Right lobe of liver (tissue), 6 donors: ENCODE measurements at regions not wholly inside any gene's neighbourhood (a gene's known extent, or its start where the extent isn't known, plus 50 kb on each side); places are given as distances from the start of the nearest gene placed in this dataset.

Experiments
- ATAC-seq, 4 donors: fragments of 200-7000 bp; cut with Tn5 transposase; one replicate each; pipeline ENCODE4 v1.9.1; 2020; ENCODE audit warnings: mild to moderate bottlenecking in 4 of 4, moderate library complexity in 4 of 4
- DNase-seq, 3 donors: peaks; one replicate each; pipeline ENCODE4 v3.0.0-alpha.2; 2020
- H3K27ac ChIP-seq, 3 donors: fragments of 200-600 bp; one replicate each; pipeline ENCODE4 v1.8.0; 2022
- H3K27me3 ChIP-seq, 2 donors: fragments of 200-600 bp; one replicate each; pipeline ENCODE4 v1.8.0; 2022
- H3K36me3 ChIP-seq, 4 donors: fragments of 200-600 bp; sonication (generic) in 1 of 4; one replicate each; pipeline versions ENCODE4 v1.5.1 to v1.8.0; 2017 to 2022; ENCODE audit warnings: control low read depth in 1 of 4
- H3K4me1 ChIP-seq, 4 donors: fragments of 200-600 bp; sonication (generic) in 1 of 4; one replicate each; pipeline versions ENCODE4 v1.5.1 to v1.8.0; 2017 to 2022; ENCODE audit warnings: control low read depth in 1 of 4
- H3K4me3 ChIP-seq, 3 donors: fragments of 200-600 bp; one replicate each; pipeline ENCODE4 v1.8.0; 2022
- H3K9me3 ChIP-seq, 4 donors: fragments of 200-600 bp; sonication (generic) in 1 of 4; one replicate each; pipeline versions ENCODE4 v1.5.1 to v1.8.0; 2017 to 2022; ENCODE audit warnings: control low read depth in 1 of 4
- CTCF ChIP-seq, 4 donors: fragments of 200-600 bp in 3 of 4; fragments of 450-650 bp in 1 of 4; IDR thresholded peaks; one replicate each; pipeline versions ENCODE4 v1.5.1 to v1.8.0; 2016 to 2022; ENCODE audit warnings: antibody characterized with exemption in 4 of 4, mild to moderate bottlenecking in 2 of 4
- POLR2A ChIP-seq: fragments of 450-650 bp; IDR thresholded peaks from one replicate; pipeline ENCODE4 v1.6.1; 2017; ENCODE audit warnings: antibody characterized with exemption, mild to moderate bottlenecking
- WGBS: methylation state at CpG from one replicate; pipeline ENCODE4 v1.1.6; 2018; ENCODE audit warnings: low coverage, low lambda C conversion rate; ENCODE audit not compliant: insufficient coverage; ENCODE audit errors: missing lambda C conversion rate; 5-methylcytosine and 5-hydroxymethylcytosine counted together
- intact Hi-C, 2 donors: fragments of 100-400 bp; cut with DNase I; formaldehyde crosslinking; loops; one replicate each; pipeline versions ENCODE4 v1.11.2 to v1.14.1; 2022
- donor health status: DM: no; HTN: yes; CAD: no.
- donor health status: DM: no; HTN: no; CAD: no.
- donor health status: DM: no; HTN: no; CAD: no.
- donor health status: DM: no; HTN: yes; CAD: no.
- donor health status: DM: no; HTN: yes; CAD: no.

GRCh38 chr16:52254746-52255145, 292.2 kb downstream of the TOX3 start:
- TF ChIP-seq CTCF (IDR thresholded peaks at IDR 0.05) (no peak), POLR2A (no peak)
- intact Hi-C loops, result no loop called here
- no peak overlapping the region for H3K27ac ChIP-seq

GRCh38 chr16:52252680-52253079, 294.3 kb downstream of the TOX3 start:
- Histone ChIP-seq H3K9me3 (no peaks in the 10 kb centered on the region), H3K36me3 (no peaks in the 10 kb centered on the region), H3K4me3 (no peak overlapping the region), H3K27me3 (no peaks in the 10 kb centered on the region), H3K4me1 (peaks cover 0 to 12% (median 0%) of the 10 kb centered on the region in 4 donors), H3K27ac (no peak overlapping the region)
- 90% methylated on average over 2 of the region's 2 CpGs for WGBS
- DNase-seq, result no peak
- ATAC-seq, result no peak
- TF ChIP-seq POLR2A, result no peak
- no peak for TF ChIP-seq CTCF (IDR thresholded peaks at IDR 0.05)
- intact Hi-C loops, result no loop called here

More at GRCh38 chr16:52254746-52255145, 292.2 kb downstream of the TOX3 start:
- H3K9me3 ChIP-seq, result no peaks in the 10 kb centered on the region
- 76% methylated on average over 3 of the region's 3 CpGs for WGBS
- DNase-seq, result no peak
- ATAC-seq, result no peak
- no peak overlapping the region for H3K4me3 ChIP-seq
- H3K27me3 ChIP-seq, result no peaks in the 10 kb centered on the region
- H3K36me3 ChIP-seq, result no peaks in the 10 kb centered on the region
- peaks cover 0 to 12% (median 0%) of the 10 kb centered on the region in 4 donors for H3K4me1 ChIP-seq

- DNase-seq (no peak), ATAC-seq (no peak)
- H3K27me3 ChIP-seq, result no peaks in the 10 kb centered on the region
- intact Hi-C loops, result no loop called here
- H3K9me3 ChIP-seq, result peaks cover 0 to 7% (median 0%) of the 10 kb centered on the region in 4 donors
- no peak overlapping the region for H3K27ac ChIP-seq
- no peak for TF ChIP-seq CTCF (IDR thresholded peaks at IDR 0.05)
- TF ChIP-seq POLR2A, result no peak
- H3K36me3 ChIP-seq, result no peaks in the 10 kb centered on the region
- WGBS, result 52% methylated on average over 4 of the region's 4 CpGs
- H3K4me3 ChIP-seq, result no peak overlapping the region
- H3K4me1 ChIP-seq, result peaks cover 0 to 7% (median 0%) of the 10 kb centered on the region in 4 donors
Observed at GRCh38 chr16:52251495-52251894, 295.4 kb downstream of the TOX3 start.

- WGBS, result 81% methylated on average over 3 of the region's 3 CpGs
- TF ChIP-seq CTCF (IDR thresholded peaks at IDR 0.05) (no peak), POLR2A (no peak)
- Histone ChIP-seq H3K4me1 (no peaks in the 10 kb centered on the region), H3K27ac (no peak overlapping the region), H3K27me3 (no peaks in the 10 kb centered on the region), H3K4me3 (no peak overlapping the region), H3K9me3 (peaks cover 0 to 7% (median 0%) of the 10 kb centered on the region in 4 donors), H3K36me3 (no peaks in the 10 kb centered on the region)
- no peak for DNase-seq
- no peak for ATAC-seq
- intact Hi-C loops, result no loop called here
Observed at GRCh38 chr16:52247737-52248136, 299.2 kb downstream of the TOX3 start.

DNA sequence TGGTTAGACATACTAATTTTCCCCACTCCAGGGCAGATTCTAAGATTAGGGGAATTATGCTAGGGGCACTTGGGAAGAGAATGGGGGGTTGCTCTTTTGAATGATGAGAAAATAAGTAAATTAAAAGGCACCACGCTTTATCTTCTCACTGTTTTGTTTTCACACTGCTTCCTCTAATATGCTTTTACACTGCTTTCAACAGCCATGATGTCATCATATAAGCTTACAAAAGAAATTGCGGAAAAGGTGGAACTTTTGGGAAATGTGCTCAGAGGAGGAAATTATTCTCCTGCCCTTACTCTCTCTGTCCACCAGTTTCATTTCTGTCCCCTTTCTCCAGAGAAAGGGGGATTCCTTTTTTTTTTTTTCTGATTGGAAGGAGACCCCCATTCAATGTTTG, 308.2 kb downstream of the TOX3 start:
- TF ChIP-seq CTCF (IDR thresholded peaks at IDR 0.05) (no peak), POLR2A (no peak)
- no peaks in the 10 kb centered on the region for H3K36me3 ChIP-seq
- intact Hi-C loops, result no loop called here
- ATAC-seq (no peak), DNase-seq (no peak)
- 90% methylated on average over 2 of the region's 2 CpGs for WGBS
- H3K9me3 ChIP-seq, result no peaks in the 10 kb centered on the region
- no peaks in the 10 kb centered on the region for H3K4me1 ChIP-seq
- H3K27ac ChIP-seq, result no peak overlapping the region
- no peaks in the 10 kb centered on the region for H3K27me3 ChIP-seq
- H3K4me3 ChIP-seq, result no peak overlapping the region
